ENCODE measurements at regions not wholly inside any gene's neighbourhood (a gene's known extent, or its start where the extent isn't known, plus 50 kb on each side); places are given as distances from the start of the nearest gene placed in this dataset.

DNA sequence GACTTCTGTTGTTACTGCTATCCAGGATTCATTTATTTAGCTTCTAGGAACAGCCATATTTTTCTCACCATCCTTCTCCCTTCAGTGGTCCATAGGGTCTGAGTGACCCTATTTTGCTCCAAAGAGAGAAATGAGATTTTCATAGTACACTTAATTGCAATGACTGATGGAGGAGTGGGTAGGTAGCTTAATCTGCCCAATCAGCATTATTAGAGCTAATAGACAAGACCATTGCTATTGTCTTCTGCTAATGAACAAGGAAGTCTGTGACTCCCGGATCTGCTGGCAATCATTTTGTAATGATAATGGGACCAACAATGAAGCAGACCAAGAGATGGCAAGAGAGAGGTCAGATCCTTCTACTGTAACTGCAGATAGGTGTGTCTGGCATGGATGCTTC is 271.4 kb upstream of the SLC7A11 start:
- Mint-ChIP-seq H3K9me3 (ENCODE audit: unreplicated experiment) (peaks cover 5% of the 10 kb centered on the region), H3K27me3 (ENCODE audit: unreplicated experiment) (no peaks in the 10 kb centered on the region)

GRCh38 chr4:138512756-138513155 is 270.6 kb upstream of the SLC7A11 start:
- peaks cover 17% of the 10 kb centered on the region for H3K4me1 Mint-ChIP-seq (ENCODE audit: unreplicated experiment)
- no peaks in the 10 kb centered on the region for H3K36me3 Mint-ChIP-seq (ENCODE audit: unreplicated experiment)
- no peak for DNase-seq (ENCODE audit: extremely low spot score, unreplicated experiment)
- H3K27me3 Mint-ChIP-seq (ENCODE audit: unreplicated experiment), result no peaks in the 10 kb centered on the region
- H3K9me3 Mint-ChIP-seq (ENCODE audit: unreplicated experiment), result peaks cover 5% of the 10 kb centered on the region
- H3K4me3 Mint-ChIP-seq (ENCODE audit: unreplicated experiment), result no peak overlapping the region
- peak overlapping the region; percentile 14 for H3K27ac Mint-ChIP-seq (ENCODE audit: unreplicated experiment)
- TF ChIP-seq, protein P1, sequence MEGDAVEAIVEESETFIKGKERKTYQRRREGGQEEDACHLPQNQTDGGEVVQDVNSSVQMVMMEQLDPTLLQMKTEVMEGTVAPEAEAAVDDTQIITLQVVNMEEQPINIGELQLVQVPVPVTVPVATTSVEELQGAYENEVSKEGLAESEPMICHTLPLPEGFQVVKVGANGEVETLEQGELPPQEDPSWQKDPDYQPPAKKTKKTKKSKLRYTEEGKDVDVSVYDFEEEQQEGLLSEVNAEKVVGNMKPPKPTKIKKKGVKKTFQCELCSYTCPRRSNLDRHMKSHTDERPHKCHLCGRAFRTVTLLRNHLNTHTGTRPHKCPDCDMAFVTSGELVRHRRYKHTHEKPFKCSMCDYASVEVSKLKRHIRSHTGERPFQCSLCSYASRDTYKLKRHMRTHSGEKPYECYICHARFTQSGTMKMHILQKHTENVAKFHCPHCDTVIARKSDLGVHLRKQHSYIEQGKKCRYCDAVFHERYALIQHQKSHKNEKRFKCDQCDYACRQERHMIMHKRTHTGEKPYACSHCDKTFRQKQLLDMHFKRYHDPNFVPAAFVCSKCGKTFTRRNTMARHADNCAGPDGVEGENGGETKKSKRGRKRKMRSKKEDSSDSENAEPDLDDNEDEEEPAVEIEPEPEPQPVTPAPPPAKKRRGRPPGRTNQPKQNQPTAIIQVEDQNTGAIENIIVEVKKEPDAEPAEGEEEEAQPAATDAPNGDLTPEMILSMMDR (IDR thresholded peaks at IDR 0.05), result no peak

More for the DNA sequence above, 271.4 kb upstream of the SLC7A11 start:
- DNase-seq (ENCODE audit: extremely low spot score, unreplicated experiment), result no peak
- TF ChIP-seq, protein P1 (IDR thresholded peaks at IDR 0.05), result no peak
- no peak overlapping the region for H3K27ac Mint-ChIP-seq (ENCODE audit: unreplicated experiment)
- H3K36me3 Mint-ChIP-seq (ENCODE audit: unreplicated experiment), result no peaks in the 10 kb centered on the region
- H3K4me1 Mint-ChIP-seq (ENCODE audit: unreplicated experiment), result peaks cover 14% of the 10 kb centered on the region
- H3K4me3 Mint-ChIP-seq (ENCODE audit: unreplicated experiment), result no peak overlapping the region

- no peak overlapping the region for H3K27ac Mint-ChIP-seq (ENCODE audit: unreplicated experiment)
- peaks cover 25% of the 10 kb centered on the region for H3K4me1 Mint-ChIP-seq (ENCODE audit: unreplicated experiment)
Observed at GRCh38 chr4:138510053-138510452, 267.9 kb upstream of the SLC7A11 start.

GRCh38 chr4:138509346-138509745 is 267.2 kb upstream of the SLC7A11 start:
- TF ChIP-seq, protein P1 (IDR thresholded peaks at IDR 0.05), result no peak
- Mint-ChIP-seq H3K9me3 (ENCODE audit: unreplicated experiment) (peaks cover 13% of the 10 kb centered on the region), H3K27ac (ENCODE audit: unreplicated experiment) (no peak overlapping the region), H3K4me1 (ENCODE audit: unreplicated experiment) (peaks cover 25% of the 10 kb centered on the region), H3K36me3 (ENCODE audit: unreplicated experiment) (peaks cover 6% of the 10 kb centered on the region), H3K27me3 (ENCODE audit: unreplicated experiment) (no peaks in the 10 kb centered on the region), H3K4me3 (ENCODE audit: unreplicated experiment) (no peak overlapping the region)
- DNase-seq (ENCODE audit: extremely low spot score, unreplicated experiment), result no peak

More at GRCh38 chr4:138510053-138510452, 267.9 kb upstream of the SLC7A11 start:
- no peaks in the 10 kb centered on the region for H3K27me3 Mint-ChIP-seq (ENCODE audit: unreplicated experiment)
- DNase-seq (ENCODE audit: extremely low spot score, unreplicated experiment), result no peak
- TF ChIP-seq, protein P1 (IDR thresholded peaks at IDR 0.05), result no peak
- peaks cover 14% of the 10 kb centered on the region for H3K9me3 Mint-ChIP-seq (ENCODE audit: unreplicated experiment)
- no peak overlapping the region for H3K4me3 Mint-ChIP-seq (ENCODE audit: unreplicated experiment)
- H3K36me3 Mint-ChIP-seq (ENCODE audit: unreplicated experiment), result peaks cover 6% of the 10 kb centered on the region

GRCh38 chr4:138507522-138507921 is 265.4 kb upstream of the SLC7A11 start:
- peaks cover 18% of the 10 kb centered on the region for H3K4me1 Mint-ChIP-seq (ENCODE audit: unreplicated experiment)
- TF ChIP-seq, protein P1 (IDR thresholded peaks at IDR 0.05), result no peak
- peaks cover 8% of the 10 kb centered on the region for H3K36me3 Mint-ChIP-seq (ENCODE audit: unreplicated experiment)
- peaks cover 18% of the 10 kb centered on the region for H3K9me3 Mint-ChIP-seq (ENCODE audit: unreplicated experiment)
- H3K27me3 Mint-ChIP-seq (ENCODE audit: unreplicated experiment), result no peaks in the 10 kb centered on the region
- no peak for DNase-seq (ENCODE audit: extremely low spot score, unreplicated experiment)
- no peak overlapping the region for H3K4me3 Mint-ChIP-seq (ENCODE audit: unreplicated experiment)
- H3K27ac Mint-ChIP-seq (ENCODE audit: unreplicated experiment), result peak overlapping the region; percentile 46
